Epidermal melanocyte (primary cell): ENCODE measurements at regions not wholly inside any gene's neighbourhood (a gene's known extent, or its start where the extent isn't known, plus 50 kb on each side); places are given as distances from the start of the nearest gene placed in this dataset.
"Not testable (repeated sequence)": the region's sequence is repeated elsewhere in the genome, so short reads cannot be mapped to it uniquely, and the experiment has no call there.

Source experiments
- DNase-seq: peaks from one replicate; pipeline ENCODE4 v3.0.0; 2011; ENCODE audit warnings: low spot score; ENCODE audit not compliant: insufficient read length

DNA sequence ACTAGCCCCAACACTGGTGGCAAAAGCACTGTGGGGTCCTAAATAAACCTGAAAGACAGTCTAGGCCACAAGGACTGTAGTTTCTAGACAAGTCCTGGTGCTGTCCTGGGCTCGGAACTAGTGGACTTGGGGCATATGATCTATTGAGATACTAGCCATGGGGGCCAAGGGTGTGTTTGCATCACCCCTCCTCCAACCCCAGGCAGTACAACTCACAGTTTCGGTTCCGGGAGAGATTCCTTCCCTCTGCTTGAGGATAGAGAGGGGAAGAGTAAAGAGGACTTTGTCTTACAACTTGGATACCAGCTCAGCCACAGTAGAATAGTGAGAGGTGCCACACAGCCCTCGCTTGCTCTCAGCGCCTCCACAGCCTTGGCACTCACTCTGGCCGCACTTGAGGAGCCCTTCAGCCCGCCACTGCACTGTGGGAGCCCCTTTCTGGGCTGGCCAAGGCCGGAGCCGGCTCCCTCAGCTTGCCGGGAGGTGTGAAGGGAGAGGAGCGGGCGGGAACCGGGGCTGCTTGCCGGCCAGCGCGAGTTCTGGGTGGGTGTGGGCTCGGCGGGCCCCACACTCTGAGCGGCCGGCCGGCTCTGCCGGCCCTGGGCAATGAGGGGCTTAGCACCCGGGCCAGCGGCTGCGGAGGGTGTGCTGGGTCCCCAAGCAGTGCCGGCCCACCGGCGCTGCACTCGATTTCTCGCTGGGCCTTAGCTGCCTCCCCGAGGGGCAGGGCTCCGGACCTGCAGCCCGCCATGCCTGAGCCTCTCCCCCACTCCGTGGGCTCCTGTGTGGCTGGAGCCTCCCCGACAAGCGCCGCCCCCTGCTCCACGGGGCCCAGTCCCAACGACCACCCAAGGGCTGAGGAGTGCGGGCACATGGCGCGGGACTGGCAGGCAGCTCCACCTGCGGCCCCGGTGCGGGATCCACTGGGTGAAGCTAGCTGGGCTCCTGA is 222.7 kb upstream of the SEMA3C start:
- DNase-seq, result not testable (repeated sequence)

DNA sequence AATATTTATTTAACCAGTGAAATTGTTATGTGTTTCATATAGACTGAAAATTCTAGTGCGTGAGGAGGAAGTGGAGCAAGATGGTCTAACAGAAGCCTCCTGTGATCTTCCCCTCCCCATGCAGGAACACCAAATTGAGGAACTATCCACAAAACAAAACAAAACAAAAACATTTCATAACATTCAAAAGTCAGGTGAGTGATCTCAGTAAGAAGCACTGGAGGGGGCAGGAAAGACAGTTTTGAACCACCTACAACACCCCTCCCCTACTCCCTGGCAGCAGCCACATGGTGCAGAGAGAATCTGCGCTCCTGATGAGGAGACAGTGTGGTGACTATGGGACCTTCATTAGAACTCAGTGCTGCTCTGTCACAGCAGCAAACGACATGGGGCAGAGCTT is 221.9 kb upstream of the SEMA3C start:
- no peak for DNase-seq

DNA sequence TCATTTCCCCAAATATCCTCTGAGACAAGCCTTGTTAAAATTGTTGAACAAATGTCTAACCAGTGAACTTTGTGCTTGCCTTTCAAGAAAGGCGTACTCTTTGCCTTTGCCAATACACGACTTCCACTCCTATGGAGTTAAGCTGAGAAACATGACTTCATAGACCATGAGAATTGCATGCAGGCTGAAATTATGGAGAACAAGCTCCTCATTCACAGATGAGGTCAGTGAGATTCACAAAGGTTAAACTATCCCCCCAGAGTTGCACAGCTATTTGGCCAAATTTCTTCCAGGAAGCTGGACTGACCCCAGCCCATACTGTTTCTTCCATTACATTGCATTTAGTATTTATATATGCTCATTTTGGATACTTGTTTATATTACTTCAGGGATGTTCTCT is 221.4 kb upstream of the SEMA3C start:
- no peak for DNase-seq

DNA sequence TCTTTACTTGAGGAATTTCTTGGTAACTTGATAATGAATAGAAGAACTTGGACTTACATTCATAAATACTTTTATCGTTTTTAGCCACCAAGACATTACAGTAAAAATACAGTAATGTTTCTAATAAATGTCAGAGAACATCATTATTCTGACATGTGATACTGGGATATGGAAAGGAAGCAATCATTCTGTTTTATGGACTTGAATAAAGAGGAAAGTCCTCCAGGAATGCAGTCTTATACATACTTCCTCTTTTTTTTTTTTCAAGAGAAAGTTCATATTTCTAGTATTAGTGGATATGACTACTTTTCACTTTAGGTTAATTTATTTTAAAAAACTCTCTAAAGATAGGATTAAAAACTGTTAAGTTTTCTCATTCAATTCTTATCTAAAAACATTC is 220.0 kb upstream of the SEMA3C start:
- no peak for DNase-seq

DNA sequence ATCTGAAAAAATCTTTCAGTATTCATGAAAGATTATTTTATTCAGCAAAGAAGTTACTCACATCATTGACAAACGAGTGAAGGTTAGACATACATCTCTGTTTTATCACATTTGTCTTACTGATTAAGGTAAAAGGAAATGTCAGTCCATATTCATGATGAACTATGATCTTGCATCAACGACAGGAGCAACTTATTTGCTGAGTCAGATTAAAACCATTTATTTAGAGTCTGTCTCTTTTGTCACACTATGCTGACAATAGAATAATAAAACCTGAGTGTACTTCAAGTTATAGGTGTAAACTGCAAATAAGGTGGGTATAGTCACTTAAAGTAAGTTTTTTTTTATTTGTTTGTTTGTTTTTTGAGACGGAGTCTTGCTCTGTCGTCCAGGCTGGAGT is 216.5 kb upstream of the SEMA3C start:
- no peak for DNase-seq

DNA sequence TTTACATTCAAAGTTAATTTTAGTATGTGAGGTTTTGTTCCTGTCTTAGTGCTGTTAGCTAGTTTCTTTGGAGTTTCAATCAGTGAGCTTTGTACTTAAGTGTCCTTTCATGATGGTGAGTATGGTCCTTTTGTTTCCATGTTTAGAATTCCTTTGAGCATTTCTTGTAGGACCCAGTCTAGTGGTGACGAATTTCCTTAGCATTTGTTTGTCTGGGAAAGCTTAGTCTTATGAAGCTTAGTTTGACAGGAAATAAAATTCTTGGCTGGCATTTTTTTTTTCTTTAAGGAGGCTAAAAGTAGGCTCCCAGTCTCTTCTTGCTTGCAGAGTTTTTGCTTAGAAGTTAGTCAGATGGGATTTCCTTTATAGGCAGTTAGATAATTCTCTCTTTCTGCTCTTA is 209.2 kb upstream of the SEMA3C start:
- no peak for DNase-seq

DNA sequence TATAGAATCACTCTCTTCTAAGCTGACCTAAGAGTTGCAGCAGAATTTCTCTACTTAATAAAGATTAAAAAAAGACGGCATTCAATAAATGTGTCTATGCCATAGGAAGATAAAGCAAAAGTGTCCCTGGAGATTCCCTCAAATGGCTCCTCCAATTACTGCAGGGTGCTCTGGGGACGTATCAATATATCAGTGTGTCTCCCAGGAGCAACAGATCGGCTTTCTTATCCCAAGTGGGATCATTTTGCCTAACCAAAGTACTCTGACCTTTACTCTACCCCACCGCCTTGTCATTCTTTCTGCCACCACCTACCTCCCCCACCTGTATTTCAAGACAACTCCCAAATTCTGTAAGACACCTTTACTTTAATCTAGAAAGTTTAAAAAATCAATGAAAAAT is 202.0 kb upstream of the SEMA3C start:
- no peak for DNase-seq

DNA sequence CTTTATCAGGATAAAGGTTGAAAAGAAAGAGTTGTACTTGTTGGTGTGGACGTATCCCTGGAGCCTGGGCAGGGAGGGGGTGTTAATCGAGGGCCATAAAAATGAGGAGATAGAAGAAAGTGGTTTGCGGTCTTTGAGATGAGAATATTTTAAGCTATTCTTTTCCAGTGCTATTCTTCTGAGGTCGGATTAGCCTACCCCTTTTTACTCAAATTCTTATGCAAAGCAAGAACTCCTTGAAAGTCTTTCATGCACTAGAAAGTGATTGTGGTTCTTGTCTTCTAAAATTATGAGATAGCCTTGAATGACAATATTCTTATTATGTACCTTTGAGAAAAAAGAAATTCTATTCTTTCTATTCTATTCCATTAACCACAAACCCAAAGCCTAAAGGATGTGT is 201.3 kb upstream of the SEMA3C start:
- DNase-seq, result no peak

DNA sequence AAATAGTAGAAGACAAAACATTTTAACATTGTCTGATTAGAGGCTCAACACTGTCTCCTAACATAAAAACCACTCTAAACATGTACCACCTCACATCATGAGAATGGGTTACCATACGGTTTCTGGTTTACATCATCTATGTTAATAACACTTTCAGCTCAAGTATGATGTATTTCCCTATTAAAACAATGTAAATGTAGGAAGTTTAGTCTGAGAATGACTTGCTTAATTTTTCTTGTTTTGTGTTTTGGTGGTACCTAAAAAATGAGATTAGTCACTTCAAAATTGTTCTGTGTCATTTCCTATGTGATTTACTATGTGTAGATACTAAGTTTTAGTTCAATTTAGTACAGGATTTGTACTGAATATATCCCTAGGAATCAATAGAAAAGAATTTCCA is 195.8 kb upstream of the SEMA3C start:
- no peak for DNase-seq

DNA sequence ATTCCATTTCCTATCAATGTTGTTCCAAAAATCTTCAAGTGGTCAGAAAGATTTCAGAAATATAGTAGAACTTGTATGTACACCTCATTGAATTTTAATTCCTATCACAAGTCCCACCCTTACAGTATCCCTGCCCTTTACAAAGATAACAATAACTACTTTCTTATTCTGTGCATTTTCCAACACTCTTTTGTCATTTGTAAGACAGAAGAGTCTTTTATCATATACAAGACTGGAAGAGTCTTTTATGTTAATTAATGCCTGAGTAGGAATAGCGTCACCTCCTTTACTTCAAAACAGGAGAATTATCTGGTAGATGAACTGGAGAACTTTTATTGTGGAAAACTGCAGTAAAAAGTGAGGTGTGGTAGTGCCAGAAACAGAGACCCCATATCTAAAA is 193.9 kb upstream of the SEMA3C start:
- DNase-seq, result no peak

DNA sequence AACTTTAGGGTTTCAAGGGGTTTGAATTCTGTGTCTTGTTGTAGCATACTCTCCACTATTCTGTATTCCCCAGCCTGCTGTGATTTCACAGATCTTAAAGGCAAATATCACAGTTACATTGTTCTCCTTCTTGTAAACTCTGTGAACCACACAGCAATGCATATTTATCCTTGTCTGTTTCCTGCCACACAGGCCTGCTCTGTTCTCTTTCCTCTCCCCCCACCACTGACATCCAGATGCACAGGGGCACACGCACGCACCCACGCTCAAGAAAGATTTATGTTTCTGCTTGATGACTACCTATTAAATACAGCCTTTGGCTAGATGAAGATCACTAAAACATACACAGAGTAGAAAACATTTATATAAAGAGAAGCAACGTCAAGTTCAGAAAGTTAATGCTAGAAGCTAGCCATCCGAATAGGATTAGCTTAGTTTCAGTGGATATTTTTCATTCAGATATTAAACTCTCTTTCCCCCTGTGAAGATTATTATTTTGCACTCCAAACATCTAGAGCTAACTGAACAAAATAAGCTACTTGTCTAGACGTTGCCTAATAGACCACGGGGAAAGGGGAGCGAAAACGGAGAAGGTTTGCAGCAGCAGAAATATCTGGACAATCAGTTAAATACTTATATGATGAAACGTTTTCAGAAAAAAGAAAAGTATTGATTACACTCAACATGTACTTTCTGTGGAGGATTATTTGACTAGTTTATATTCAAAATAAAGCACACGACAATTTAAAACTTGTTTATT is 193.1 kb upstream of the SEMA3C start:
- peak; percentile 22 for DNase-seq

DNA sequence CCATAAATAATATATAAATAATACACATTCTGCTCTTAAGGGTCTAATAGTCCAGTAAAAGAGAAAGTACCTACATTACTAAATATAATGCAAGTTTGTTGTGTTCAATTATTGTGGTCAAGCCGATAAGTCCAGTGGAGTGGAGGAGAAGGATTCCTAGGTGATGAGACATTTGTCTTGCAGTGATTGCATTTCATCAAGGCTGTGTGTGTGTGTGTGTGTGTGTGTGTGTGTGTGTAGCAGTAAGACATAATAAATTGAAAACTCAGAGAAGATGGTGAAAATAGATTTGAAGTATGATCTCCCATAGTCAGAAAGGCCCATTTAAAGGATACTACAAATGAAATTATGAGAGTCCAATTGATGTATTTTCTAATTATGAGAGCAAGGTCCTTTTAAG is 192.5 kb upstream of the SEMA3C start:
- DNase-seq, result no peak

DNA sequence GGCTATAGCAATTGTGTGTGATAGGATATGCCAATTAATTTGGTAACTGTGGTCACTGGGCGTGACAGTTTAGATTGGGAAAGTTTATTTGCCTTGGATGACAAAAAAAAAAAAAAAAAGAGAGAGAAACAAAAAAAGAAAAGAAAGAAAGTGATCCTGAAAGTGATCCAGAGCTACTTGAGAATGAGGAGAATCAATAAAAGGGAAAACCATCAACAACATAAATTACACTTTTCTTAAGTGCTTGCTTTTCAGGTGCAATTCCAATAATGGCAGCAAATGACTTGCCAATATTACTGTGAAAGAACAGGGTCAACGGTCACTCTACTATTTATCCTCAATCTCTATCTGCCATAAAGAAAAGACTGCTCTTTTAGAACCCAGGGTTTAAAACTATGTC is 191.8 kb upstream of the SEMA3C start:
- DNase-seq, result no peak

DNA sequence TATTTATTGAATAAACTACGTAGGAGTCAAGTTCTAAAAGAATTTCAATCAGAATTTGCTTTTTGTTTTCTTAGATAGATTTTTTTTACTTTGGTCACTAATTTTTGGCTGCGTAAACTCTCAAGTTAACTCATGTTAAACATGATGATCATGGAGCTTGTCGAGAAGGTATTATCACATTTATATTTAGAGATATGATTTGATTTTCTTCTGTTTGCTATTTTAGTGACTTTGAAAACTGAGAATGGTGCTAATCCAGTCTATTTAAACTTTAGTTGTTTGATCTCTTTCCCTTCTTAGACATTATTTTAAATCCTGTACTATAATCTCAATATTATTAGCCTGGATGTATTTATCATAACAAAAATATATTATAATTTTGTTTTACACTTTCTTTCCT is 179.4 kb upstream of the SEMA3C start:
- DNase-seq, result no peak

DNA sequence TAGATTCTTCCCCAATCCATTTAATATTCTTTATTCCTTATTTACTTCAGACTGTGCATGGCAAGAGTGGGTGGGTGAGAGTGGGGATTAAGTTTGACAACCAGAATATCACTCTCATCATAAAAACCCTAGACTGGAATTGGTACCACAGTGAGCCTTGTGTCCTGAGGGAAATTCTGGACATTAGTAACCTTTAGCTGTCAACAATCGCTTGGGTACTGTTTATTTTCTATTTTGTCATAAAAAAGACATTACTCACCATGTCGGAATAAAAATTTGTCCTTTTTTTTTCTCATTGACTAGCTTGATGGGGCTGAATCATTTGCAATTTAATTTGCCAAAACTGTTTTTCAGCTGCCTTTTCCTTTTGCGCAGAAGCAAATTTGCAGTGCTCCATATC is 176.1 kb upstream of the SEMA3C start:
- no peak for DNase-seq

DNA sequence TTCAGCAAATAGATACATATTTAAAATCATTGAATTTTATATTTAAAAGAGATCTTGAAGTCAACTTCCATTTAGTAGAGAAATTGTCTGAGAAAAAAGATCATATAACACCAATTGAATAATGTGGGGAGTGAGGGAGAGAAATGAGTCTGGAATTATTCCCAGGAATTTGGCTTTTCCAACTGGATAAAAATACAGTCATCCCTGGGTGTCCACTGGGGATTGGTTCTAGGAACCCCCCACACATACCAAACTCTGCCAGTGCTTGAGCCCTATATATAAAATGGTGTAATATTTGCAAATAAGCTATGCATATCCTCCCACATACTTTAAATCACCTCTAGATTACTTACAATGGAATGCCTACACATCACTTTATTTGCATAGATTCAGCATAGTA is 162.8 kb upstream of the SEMA3C start:
- DNase-seq, result no peak

DNA sequence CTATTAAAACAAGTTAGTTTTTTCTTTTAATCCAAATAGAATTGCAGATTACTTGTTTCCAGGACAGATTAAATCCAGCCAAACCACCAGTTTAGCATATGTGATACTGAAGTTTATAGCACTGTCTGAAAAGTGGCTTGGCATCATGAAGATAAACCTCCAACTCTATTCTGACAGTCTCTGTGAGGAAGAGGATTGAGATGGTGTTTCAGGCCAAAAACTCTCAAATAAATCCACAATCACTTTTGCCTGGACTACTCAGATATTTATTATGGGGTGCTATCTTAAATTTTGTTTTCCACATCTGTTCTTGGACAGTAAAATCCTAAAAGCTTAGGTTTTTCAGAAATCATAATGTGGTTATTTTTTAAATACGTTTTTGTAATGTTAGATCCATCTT is 161.7 kb upstream of the SEMA3C start:
- no peak for DNase-seq

DNA sequence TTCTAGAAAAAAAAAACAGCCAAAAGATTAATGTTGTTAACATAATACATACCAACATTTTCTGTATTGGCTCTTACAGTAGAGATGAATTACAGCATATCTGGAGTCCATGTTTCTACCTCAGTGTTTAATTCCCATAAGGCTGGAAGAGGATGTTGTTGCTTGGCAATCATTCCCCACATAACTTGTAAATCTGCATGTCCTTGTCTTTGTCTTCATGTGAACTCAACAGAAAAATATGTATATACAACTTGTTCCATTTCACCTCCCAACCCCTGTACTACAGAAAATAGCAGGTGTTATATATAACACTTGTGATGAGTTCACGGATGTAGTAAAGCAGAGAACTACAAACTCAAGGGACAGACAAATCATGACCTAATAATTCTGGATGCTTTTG is 160.9 kb upstream of the SEMA3C start:
- no peak for DNase-seq

DNA sequence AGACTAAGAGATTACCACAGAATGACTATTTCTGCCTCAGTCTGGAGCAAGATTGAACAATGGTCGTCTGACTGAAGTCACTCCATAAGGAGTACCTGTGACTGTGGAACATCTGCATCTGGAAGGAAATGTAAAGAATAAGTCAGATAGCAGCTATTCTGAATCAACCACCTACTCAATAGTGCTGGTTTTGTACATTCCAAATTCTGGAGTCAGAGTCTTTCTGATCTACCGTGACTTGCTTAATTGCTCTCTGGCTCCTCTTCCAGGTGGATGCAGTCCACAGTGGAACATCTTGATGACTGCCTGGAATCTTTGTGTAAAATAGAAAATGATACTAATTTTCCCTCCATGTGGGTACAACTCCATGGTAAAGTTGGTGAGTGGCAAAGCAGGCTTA is 156.3 kb upstream of the SEMA3C start:
- no peak for DNase-seq

DNA sequence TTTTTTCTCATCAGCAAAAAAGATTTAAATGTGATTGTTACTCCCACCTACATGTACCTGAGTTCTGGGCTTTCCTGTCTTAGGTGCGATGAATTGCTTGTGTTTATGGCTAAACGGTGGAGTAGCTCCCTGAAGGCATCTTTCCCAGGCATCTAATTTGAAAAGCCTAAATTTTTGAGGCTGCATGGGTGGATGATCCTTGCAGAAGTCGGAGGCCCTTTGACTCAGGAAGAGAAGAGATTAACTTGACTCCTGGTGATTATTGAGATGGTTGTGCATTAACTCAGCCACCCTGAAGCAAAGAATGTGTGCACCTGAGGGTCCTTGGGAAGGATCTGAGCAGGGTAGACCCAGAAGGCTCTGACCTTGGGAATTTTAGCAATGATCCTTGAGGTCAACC is 155.6 kb upstream of the SEMA3C start:
- DNase-seq, result no peak

DNA sequence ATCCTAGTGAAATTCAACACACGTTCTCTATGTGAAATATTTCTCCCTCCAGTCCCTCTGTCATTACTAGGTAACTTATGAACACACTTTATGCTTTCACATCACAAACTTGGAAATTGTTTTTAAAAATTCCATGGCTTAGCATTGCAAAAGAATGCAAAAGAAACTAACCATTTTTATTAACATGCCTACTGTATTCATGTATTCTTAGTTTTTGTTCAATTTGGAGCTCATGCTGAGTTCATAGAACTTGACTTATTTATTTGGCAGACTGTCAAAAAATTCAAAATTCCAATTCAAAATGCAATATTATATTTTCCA is 155.0 kb upstream of the SEMA3C start:
- no peak for DNase-seq

DNA sequence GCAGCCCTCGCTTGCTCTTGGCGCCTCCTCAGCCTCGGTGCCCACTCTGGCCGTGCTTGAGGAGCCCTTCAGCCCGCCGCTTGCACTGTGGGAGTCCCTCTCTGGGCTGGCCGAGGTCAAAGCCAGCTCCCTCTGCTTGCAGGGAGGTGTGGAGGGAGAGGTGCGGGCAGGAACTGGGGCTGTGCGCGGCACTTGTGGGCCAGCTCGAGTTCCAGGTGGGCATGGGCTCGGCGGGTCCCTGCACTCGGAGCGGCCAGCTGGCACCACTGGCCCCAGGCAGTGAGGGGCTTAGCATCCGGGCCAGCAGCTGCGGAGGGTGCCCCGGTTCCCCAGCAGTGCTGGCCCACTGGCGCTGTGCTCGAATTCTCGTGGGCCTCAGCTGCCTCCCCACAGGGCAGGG is 152.1 kb upstream of the SEMA3C start:
- DNase-seq, result no peak

DNA sequence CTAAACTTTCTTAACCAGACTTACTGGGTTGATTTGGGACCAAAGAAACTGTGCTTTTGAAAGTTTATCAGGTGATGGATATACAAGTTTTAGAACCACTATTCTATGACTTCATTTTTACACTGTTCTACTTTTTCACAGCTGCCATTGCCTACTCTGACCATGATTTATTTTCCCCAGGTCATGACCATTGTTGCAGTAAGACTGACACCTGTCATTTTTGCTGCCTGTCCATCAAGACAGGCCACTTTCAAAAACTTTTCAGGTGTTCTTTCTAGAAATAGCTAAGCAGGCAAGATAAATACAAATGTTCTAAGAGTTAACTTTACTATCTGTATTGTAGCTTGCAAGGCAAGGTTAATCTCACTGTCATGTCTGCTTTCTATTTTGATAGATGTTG is 147.9 kb upstream of the SEMA3C start:
- no peak for DNase-seq
